GM12891 (cell line): ENCODE measurements at regions not wholly inside any gene's neighbourhood (a gene's known extent, or its start where the extent isn't known, plus 50 kb on each side); places are given as distances from the start of the nearest gene placed in this dataset.

Experiments used
- DNase-seq: peaks from one replicate; pipeline ENCODE4 v3.0.0; 2011; ENCODE audit warnings: low spot score; ENCODE audit not compliant: insufficient read length
- FAIRE-seq: peaks from 2 replicates; lab custom pipeline; 2011; peaks lifted over from hg19 to GRCh38; lab: Jason Lieb, UNC
- PAX5 ChIP-seq: IDR thresholded peaks from 2 replicates; pipeline ENCODE4 v1.6.1; 2011; ENCODE audit warnings: low read length, moderate library complexity, mild to moderate bottlenecking; ENCODE audit not compliant: insufficient read depth, severe bottlenecking
- POLR2A ChIP-seq: IDR thresholded peaks from 2 replicates; pipeline ENCODE4 v1.6.1; 2011; ENCODE audit warnings: low read depth, low read length, control low read depth
- POLR2AphosphoS5 ChIP-seq: IDR thresholded peaks from 2 replicates; pipeline ENCODE4 v1.6.1; 2011; ENCODE audit warnings: low read depth, low read length, control low read depth
- POU2F2 ChIP-seq: IDR thresholded peaks from 2 replicates; pipeline ENCODE4 v1.6.1; 2011; ENCODE audit warnings: low read depth, mild to moderate bottlenecking, control low read depth, low read length, moderate library complexity
- SPI1 ChIP-seq: IDR thresholded peaks from 2 replicates; pipeline ENCODE4 v1.6.1; 2011; ENCODE audit warnings: low read depth, low read length, control low read depth
- TAF1 ChIP-seq: IDR thresholded peaks from 2 replicates; pipeline ENCODE4 v1.6.1; 2011; ENCODE audit warnings: low read depth, low read length, control low read depth

- TF ChIP-seq SPI1 = no peak
- TF ChIP-seq POLR2A = no peak
- no peak for TF ChIP-seq POU2F2
- no peak for TF ChIP-seq PAX5
- no peak for TF ChIP-seq POLR2AphosphoS5
- TF ChIP-seq TAF1 = no peak
- DNase-seq = no peak
- no peak for FAIRE-seq
Observed at GRCh38 chr20:63081831-63082230, 75.1 kb upstream of the BHLHE23 start.

GRCh38 chr20:63081351-63081750 lies 74.6 kb upstream of the BHLHE23 start:
- DNase-seq = no peak
- TF ChIP-seq POU2F2 (no peak), PAX5 (no peak), SPI1 (no peak), POLR2A (no peak), POLR2AphosphoS5 (no peak), TAF1 (no peak)
- FAIRE-seq = no peak

DNA sequence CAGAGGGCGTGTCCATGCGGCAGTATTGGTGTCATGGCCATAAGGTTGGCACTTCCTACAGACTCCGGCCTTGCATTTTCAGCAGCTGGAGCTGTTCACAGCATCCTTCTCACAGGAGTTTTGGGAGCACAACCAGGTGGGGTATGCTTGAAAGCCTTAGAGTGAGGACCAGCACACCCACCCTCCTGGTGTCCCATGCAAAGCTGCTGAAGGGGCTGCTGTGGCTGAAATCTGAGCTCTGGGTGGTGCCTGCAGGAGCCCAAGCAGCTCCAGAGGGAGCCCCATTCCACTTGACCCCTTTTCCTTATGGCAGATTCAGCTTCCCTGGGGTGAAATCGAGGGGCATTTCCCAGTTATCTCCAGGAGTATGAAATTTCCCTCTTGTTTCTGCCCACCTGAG lies 74.0 kb upstream of the BHLHE23 start:
- TF ChIP-seq POU2F2 (no peak), POLR2AphosphoS5 (no peak), PAX5 (no peak), SPI1 (no peak)
- no peak for DNase-seq
- no peak for FAIRE-seq

DNA sequence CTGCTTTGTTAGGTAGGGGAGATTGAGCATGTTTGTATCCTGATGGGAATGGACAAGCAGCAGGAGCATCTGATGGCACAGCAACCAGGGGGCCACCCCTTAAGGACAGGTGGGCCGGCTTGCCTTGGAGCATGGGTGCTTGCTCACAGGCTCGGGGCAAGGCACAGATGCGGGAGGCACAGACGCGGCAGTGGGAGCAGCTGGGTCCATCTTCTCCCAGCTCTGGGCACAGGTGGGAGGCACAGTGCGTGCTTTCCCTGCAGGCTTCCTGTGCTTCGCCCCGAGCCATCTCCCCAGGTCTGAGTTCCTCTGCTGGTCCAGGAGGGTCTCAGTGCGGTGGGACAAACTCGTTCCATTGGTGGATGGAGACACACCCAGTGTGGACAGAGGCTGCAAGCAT lies 73.6 kb upstream of the BHLHE23 start:
- FAIRE-seq (no peak), DNase-seq (no peak)
- no peak for TF ChIP-seq POLR2A
- no peak for TF ChIP-seq POLR2AphosphoS5
- TF ChIP-seq SPI1 = no peak
- TF ChIP-seq PAX5 = no peak
- TF ChIP-seq TAF1 = no peak
- TF ChIP-seq POU2F2 = no peak

- no peak for TF ChIP-seq POLR2AphosphoS5
- TF ChIP-seq SPI1 = no peak
- no peak for TF ChIP-seq POLR2A
- no peak for TF ChIP-seq POU2F2
- TF ChIP-seq PAX5 = no peak
- TF ChIP-seq TAF1 = no peak
- no peak for FAIRE-seq
- DNase-seq = no peak
Observed at GRCh38 chr20:63079971-63080370, 73.2 kb upstream of the BHLHE23 start.

DNA sequence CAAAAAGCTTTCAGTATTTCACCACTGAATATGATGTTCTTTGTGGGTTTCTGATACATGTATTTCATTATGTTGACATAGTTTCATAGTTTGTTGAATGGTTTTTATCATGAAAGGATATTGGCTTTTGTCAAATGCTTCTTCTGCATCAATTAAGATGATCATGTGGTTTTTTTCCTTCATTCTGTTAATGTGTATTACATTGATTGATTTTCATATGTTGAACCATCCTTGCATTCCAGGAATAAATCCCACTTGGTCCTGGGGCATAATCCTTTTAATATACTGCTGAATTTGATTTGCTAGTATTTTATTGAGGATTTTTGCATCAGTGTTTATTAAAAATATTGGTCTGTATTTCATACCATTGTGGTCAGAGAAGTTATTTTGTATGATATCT lies 70.9 kb upstream of the BHLHE23 start:
- FAIRE-seq (no peak), DNase-seq (no peak)
- TF ChIP-seq SPI1 (no peak), POU2F2 (no peak), POLR2A (no peak), TAF1 (no peak), PAX5 (no peak), POLR2AphosphoS5 (no peak)

- TF ChIP-seq SPI1 (no peak), PAX5 (no peak), POLR2A (no peak), POU2F2 (no peak), POLR2AphosphoS5 (no peak), TAF1 (no peak)
- FAIRE-seq = no peak
- DNase-seq = no peak
Observed at GRCh38 chr20:63076421-63076820, 69.7 kb upstream of the BHLHE23 start.

DNA sequence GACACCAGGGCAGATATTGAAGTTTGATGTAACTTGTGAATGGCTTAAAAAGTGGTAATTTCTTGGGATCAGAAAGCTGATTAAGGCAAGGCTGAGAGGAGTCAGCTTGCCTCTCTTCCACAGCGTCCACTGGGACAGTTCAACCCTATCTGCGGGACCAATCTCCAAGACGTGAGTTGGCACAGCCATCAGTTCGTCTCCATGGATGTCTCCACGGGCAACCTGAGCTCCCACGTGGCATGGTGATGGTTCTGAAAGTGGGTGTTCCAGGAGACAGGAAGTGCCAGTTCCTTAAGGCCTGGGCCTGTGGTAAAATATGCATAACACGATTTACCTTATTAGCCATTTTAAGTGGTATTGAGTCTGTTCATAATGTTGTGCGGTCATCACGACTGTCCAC lies 67.9 kb upstream of the BHLHE23 start:
- TF ChIP-seq PAX5 (no peak), TAF1 (no peak), POLR2A (no peak), POLR2AphosphoS5 (no peak), SPI1 (no peak), POU2F2 (no peak)
- FAIRE-seq (no peak), DNase-seq (no peak)

DNA sequence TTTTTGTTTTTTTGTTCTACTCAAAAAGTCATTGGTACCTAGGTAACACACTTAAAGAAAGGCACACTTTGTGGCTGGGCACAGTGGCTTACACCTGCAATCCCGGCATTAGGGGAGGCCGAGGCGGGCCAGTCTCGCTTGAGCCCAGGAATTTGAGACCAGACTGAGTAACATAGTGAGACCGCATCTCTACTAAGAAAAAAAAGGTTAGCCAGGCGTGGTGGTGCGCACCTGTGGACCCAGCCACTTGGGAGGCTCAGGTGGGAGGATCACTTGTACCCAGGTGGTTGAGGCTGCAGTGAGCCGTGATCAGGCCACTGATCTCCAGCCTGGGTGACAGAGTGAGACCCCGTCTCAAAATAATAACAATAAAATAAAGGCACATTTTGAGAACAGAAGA lies 67.4 kb upstream of the BHLHE23 start:
- FAIRE-seq = no peak
- no peak for TF ChIP-seq PAX5
- no peak for DNase-seq

DNA sequence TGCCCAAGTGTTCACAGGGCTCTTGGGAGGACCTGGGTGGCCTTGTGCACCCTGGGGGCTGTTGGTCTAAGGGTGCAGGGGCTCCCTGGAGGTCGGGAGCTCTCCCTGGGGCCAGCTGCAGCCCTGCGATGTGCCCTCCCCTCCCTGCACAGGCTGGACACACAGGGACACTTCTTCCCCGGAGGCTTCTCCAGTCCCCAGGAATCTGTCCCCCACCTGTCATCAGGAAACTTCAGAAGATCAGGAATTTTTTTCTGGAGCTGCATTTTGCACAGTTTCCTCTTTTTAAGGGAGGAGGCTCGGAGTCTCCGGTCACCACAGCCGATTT lies 66.9 kb upstream of the BHLHE23 start:
- DNase-seq (no peak), FAIRE-seq (no peak)
- TF ChIP-seq POU2F2 (no peak), SPI1 (no peak), POLR2AphosphoS5 (no peak), TAF1 (no peak)
